EH (cell line): ENCODE measurements at regions not wholly inside any gene's neighbourhood (a gene's known extent, or its start where the extent isn't known, plus 50 kb on each side); places are given as distances from the start of the nearest gene placed in this dataset.

Experiments used
- DNase-seq: peaks from one replicate; pipeline ENCODE4 v3.0.0-alpha.2; 2015; ENCODE audit warnings: low read depth

GRCh38 chr1:204736836-204737235 is 51.3 kb upstream of the LRRN2 start:
- no peak for DNase-seq

GRCh38 chr1:204738506-204738905 is 53.0 kb upstream of the LRRN2 start:
- no peak for DNase-seq

DNA sequence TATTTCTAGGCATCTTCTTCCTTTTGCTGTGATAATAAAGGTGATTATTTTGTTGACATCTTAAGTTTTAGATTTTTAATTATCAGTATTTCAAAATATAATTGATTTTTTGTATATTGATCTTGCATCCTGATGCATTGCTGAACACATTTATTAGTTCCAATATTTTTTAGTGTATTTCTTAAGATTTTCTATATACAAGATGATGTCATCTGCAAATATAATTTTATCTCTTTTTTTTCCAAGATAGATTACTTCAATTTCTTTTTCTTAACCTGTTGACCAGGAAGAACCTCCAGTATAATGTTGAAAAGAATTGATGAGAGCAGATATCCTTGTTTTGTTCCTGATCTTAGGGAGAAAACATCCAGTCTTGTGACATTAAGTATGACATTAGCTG is 54.8 kb upstream of the LRRN2 start:
- no peak for DNase-seq

- no peak for DNase-seq
Measured at GRCh38 chr1:204741440-204741839, 55.9 kb upstream of the LRRN2 start.

- no peak for DNase-seq
Measured at GRCh38 chr1:204742676-204743251, 57.2 kb upstream of the LRRN2 start.

GRCh38 chr1:204744107-204744779 is 58.7 kb upstream of the LRRN2 start:
- no peak for DNase-seq

GRCh38 chr1:204746838-204747442 is 61.4 kb upstream of the LRRN2 start:
- peak; percentile 55 for DNase-seq

DNA sequence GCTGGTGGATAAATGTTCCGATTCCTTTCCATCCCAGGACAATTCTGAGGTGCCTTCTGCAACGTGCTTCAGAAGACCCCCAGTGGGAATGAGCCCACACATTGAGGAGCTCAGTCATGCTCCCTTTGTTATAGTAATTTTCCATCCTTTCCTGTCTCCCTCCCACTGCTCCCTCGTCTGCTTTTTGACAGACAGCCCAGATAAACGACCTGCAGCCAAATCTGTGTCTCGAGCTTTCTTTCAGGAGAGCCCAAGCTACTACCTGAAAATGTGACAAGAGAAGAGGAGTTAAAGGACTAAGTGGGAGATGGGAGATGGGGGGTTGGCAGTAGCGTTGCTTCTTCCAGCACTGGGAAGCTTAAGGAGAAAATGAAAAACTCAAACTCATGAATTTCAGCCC is 65.9 kb upstream of the LRRN2 start:
- no peak for DNase-seq

DNA sequence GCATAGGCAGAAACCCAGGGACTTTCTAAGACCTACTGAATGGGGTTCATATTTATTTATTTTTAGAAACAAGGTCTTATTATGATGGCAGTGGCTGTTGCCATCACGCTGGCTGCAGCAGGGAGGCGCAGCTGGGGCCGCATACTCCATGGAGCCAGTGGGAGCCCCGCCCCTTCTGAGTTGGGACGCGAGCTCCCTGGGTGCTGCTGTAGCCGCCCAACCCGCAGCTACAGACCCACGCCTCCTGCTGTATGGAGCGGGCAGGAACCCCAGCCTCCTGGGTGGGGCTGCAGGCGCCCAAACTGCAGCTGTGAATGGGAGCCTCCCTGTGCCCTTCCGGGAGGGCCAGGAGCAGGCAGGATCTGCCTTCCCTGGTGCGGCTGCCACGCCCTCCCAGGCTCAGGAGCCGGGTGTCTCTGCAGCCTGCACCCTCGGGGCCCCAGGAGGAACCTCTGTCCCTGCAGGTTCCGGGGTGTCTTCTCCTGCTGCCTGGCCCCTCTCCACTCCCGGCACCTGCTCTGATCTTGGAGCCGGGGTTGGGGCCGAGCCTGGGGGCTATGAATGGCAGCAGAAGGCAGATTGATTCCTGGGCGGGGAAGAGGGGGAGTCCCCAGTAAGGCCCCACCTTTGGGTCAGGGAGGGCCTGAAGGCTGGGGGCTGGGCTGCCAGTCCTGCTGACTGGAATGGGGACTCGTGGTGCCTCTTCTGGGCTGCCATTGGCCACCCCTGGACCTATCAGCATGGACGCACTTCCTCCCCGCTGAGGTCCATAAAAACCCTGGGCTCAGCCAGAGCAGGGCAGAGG is 66.5 kb upstream of the LRRN2 start:
- no peak for DNase-seq

DNA sequence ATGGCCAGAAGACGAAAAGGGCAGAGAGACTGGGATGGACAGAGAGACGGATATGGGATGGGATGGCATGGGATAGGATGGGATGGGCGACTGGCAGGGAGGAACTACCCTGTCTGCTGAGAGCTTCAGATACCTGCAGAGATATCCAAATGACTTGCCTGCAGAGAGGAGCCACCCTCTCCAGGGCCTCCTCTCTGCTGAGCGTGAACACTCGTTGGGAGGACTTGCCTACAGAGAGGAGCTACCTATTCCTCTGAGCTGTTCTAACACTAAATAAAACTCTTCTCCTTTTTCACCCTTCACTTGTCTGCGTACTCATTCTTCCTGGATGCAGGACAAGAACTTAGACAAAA is 67.1 kb upstream of the LRRN2 start:
- no peak for DNase-seq

DNA sequence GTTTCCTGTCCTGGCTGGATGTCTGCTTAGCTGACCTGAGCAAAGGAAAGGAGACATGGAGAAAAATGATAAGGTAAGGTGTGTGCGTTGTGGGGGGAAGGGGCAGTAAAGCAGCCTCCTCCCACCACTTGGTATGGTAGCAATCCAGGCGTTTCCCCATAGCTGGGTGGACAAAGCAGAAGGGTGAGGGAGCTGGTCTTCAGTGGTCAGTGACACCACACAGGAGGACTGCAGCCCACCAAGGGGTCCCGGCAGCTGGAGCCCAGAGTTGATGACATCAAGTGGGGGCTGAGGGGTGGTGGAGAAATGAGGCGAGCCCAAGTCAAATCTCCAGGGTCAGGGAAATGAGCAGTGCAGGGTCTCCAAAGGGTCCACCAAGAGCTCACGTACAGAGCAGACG is 69.3 kb upstream of the LRRN2 start:
- DNase-seq = no peak

DNA sequence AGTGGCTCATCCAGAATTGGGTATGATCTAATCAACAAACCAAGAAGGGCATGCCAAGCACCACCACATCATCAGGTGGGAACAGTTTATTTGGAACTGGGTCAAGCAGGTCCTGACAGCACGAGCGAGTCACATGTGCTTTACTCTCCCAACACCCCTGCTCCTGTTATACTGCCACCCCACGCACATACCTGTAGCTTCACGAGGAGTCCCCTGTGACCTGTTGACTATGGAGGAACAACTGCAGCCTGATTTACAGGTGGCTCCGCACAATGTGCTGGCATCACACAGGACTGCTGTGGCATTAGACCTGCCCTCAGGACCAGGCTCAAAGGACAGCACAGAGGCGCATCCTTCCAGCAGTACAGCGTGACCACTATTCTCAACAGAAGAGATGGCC is 70.8 kb upstream of the LRRN2 start:
- DNase-seq = no peak

GRCh38 chr1:204756811-204757210 is 71.3 kb upstream of the LRRN2 start:
- no peak for DNase-seq

DNA sequence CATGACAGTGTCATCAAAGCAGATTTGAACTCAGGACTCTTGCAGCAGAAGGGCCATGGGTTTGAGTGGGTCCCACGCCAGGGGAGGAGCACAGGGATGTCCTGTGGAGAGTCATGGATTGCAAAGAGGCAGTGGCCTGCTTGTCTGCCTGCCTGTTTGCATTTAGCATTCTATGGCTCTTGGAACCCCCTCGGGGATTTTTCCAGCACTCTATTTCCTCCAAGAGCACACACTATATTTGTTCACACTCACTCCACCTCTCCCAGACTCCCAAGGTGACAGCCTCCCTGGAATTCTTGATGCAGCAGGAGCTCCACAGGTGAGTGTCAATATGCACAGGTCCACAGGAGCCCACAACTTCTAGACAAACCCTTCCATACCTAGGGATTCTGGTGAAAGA is 73.1 kb upstream of the LRRN2 start:
- no peak for DNase-seq

GRCh38 chr1:204760350-204760749 is 74.8 kb upstream of the LRRN2 start:
- no peak for DNase-seq

DNA sequence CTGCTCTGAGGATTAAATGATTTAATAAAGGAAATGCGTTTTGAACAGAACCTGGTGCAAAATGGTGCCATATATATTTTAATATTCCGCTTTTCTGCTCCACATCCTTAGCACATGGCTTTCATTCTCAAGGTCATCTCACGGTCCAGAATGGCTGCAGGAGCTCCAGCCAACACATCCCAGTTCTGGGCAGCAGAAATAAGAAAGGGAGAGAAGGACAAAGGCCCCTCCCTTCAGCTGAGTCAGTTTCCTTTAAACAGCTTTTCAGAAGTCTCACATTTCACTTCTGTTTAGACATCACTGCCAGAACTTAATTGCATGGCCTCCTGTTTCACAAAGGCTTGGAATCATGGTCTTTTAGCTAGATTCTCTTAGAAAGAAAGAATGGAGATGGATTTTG is 75.2 kb upstream of the LRRN2 start:
- peak; percentile 6 for DNase-seq

GRCh38 chr1:204763773-204764427 is 78.4 kb upstream of the LRRN2 start:
- peak; percentile 73 for DNase-seq

- DNase-seq = no peak
Measured at GRCh38 chr1:204769997-204770396, 84.5 kb upstream of the LRRN2 start.

- DNase-seq = no peak
Measured at GRCh38 chr1:204771358-204771757, 85.8 kb upstream of the LRRN2 start.

DNA sequence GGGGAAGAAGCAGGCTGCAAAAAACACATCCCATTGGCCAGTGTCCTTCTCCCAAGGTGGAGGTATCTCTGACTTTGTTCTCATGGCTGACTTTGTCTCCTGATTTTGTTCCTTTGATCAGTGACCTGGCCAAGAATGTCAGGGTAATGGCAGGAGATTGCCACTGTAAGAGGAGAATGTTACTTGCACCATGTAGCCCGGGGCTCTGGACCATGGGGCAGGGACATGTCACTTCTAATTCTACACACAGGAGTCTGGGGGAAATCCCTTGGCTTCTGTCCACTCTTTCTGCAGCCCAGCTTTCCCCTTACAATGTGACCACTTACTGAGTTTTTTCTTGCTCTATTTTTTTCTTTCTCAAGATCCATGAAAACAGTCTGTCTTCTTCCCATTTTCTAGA is 87.7 kb upstream of the LRRN2 start:
- no peak for DNase-seq

DNA sequence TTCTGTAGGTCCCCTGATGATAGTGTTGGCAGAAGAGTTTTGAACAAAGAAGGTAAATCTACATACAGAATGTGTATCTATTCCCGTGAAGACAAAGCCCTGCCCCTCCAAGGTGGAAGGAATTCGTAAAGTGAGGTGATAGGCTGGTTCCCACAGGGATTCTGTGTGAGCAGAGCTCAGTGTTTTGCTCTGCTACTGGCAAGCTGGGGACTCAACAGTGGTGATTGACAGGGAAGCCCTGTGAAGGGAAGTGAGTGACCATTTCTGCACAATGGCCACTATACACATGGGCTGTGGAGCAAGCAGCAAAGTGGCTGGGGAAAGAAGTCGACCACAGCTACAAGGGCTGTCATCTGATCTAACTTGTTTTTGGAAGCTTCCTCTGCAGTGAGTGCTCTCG is 90.0 kb upstream of the LRRN2 start:
- no peak for DNase-seq

GRCh38 chr1:204777591-204777990 is 92.1 kb upstream of the LRRN2 start:
- DNase-seq = peak; percentile 3

- peak; percentile 8 for DNase-seq
Measured at GRCh38 chr1:204780630-204781029, 90.0 kb upstream of the NFASC start.
